A549 (cell line): ENCODE measurements at regions not wholly inside any gene's neighbourhood (a gene's known extent, or its start where the extent isn't known, plus 50 kb on each side); places are given as distances from the start of the nearest gene placed in this dataset.
"Not testable (repeated sequence)": the region's sequence is repeated elsewhere in the genome, so short reads cannot be mapped to it uniquely, and the experiment has no call there.

ENCODE experiments used
- ATAC-seq, 2 experiments: fragments of 200-7000 bp in 1 of 2; fragments of >200 bp in 1 of 2; cut with Nextera tagmentation in 1 of 2; cut with Tn5 transposase in 1 of 2; 3 replicates each; pipeline versions ENCODE4 v1.8.0 to v1.9.1; 2018 to 2020; ENCODE audit warnings: mild to moderate bottlenecking in 1 of 2, moderate library complexity in 1 of 2
- CTCF ChIA-PET: fragments of 300-600 bp; sonication (Branson Sonifier 250); formaldehyde crosslinking; extraction: SDS; loops from one replicate; lab custom pipeline; 2021; ENCODE audit warnings: antibody characterized with exemption, inconsistent platforms; lab: Yijun Ruan, JAX
- POLR2A ChIA-PET: fragments of 350-600 bp; formaldehyde crosslinking; extraction: SDS; loops from one replicate; lab custom pipeline; 2021; ENCODE audit warnings: antibody characterized with exemption, inconsistent platforms; lab: Yijun Ruan, JAX
- DNase-seq, 2 experiments: peaks; one replicate each; pipeline versions ENCODE4 v3.0.0 to v3.0.0-alpha.2; 2011 to 2016; ENCODE audit warnings: low read depth in 1 of 2, low spot score in 1 of 2
- FAIRE-seq: peaks from 2 replicates; lab custom pipeline; 2011; peaks lifted over from hg19 to GRCh38; lab: Jason Lieb, UNC
- H3K27ac ChIP-seq, 2 experiments: fragments of >200 bp; sonication (Bioruptor Twin); formaldehyde crosslinking; 3 replicates each; pipeline ENCODE4 v1.5.1; 2016 to 2017
- H3K4me1 ChIP-seq: fragments of >200 bp; sonication (Bioruptor Twin); formaldehyde crosslinking; 3 replicates; pipeline ENCODE4 v1.6.1; 2016
- H3K4me2 ChIP-seq: fragments of >200 bp; sonication (Bioruptor Twin); formaldehyde crosslinking; 3 replicates; pipeline ENCODE4 v1.6.1; 2016
- H3K4me3 ChIP-seq: fragments of >200 bp; sonication (Bioruptor Twin); formaldehyde crosslinking; 3 replicates; pipeline ENCODE4 v1.5.1; 2016
- H3K9me3 ChIP-seq: fragments of >200 bp; sonication (Bioruptor Twin); formaldehyde crosslinking; 3 replicates; pipeline ENCODE4 v1.6.1; 2016
- CBX8 ChIP-seq: fragments of 200-600 bp; sonication (generic); IDR thresholded peaks from 2 replicates; pipeline ENCODE4 v1.6.1; 2016
- CHD2 ChIP-seq: fragments of 150-350 bp; IDR thresholded peaks from 2 replicates; pipeline ENCODE4 v1.6.1; 2014; ENCODE audit warnings: low read length; ENCODE audit not compliant: partially characterized antibody
- CHD4 ChIP-seq: fragments of 200-600 bp; sonication (generic); IDR thresholded peaks from 2 replicates; pipeline ENCODE4 v1.6.1; 2016; ENCODE audit warnings: antibody characterized with exemption, mild to moderate bottlenecking, borderline replicate concordance
- EP300 ChIP-seq, 2 experiments: fragments of >200 bp; sonication (Bioruptor Twin); formaldehyde crosslinking; IDR thresholded peaks; 2 replicates in 1 of 2; 3 replicates in 1 of 2; pipeline ENCODE4 v1.6.1; 2016 to 2017
- FOSB ChIP-seq: fragments of 250-450 bp; sonication (Bioruptor Pico); IDR thresholded peaks from 2 replicates; pipeline ENCODE4 v1.5.0; 2020; ENCODE audit warnings: mild to moderate bottlenecking, moderate library complexity
- HDAC2 ChIP-seq: fragments of 200-600 bp; sonication (generic); IDR thresholded peaks from 2 replicates; pipeline ENCODE4 v1.6.1; 2016
- HEYL ChIP-seq: fragments of 250-450 bp; sonication (Bioruptor Pico); IDR thresholded peaks from 2 replicates; pipeline ENCODE4 v1.8.0; 2021; ENCODE audit warnings: mild to moderate bottlenecking, moderate library complexity
- KDM1A ChIP-seq: fragments of 200-600 bp; sonication (generic); IDR thresholded peaks from 2 replicates; pipeline ENCODE4 v1.6.1; 2016; ENCODE audit warnings: low read depth, mild to moderate bottlenecking
- MAZ ChIP-seq: fragments of 150-350 bp; IDR thresholded peaks from 2 replicates; pipeline ENCODE4 v1.6.1; 2014; ENCODE audit warnings: antibody characterized with exemption, low read depth, low read length, borderline replicate concordance
- POLR2A ChIP-seq: IDR thresholded peaks from 2 replicates; pipeline ENCODE4 v1.6.1; 2012; ENCODE audit warnings: mild to moderate bottlenecking, low read length
- RAD21 ChIP-seq, 2 experiments: fragments of >200 bp in 1 of 2; sonication (Bioruptor Twin) in 1 of 2; formaldehyde crosslinking in 1 of 2; IDR thresholded peaks in 1 of 2; conservative IDR thresholded peaks in 1 of 2; 2 replicates in 1 of 2; 3 replicates in 1 of 2; pipeline ENCODE4 v1.6.1; 2012 to 2018; ENCODE audit warnings: inconsistent platforms in 1 of 2
- RARB ChIP-seq: fragments of 250-450 bp; sonication (Bioruptor Pico); IDR thresholded peaks from 2 replicates; pipeline ENCODE4 v1.8.0; 2021; ENCODE audit warnings: mild to moderate bottlenecking, moderate library complexity
- RCOR1 ChIP-seq: fragments of 150-350 bp; IDR thresholded peaks from 2 replicates; pipeline ENCODE4 v1.6.1; 2014; ENCODE audit warnings: antibody characterized with exemption, low read length, low read depth
- RFX5 ChIP-seq: fragments of 450-650 bp; IDR thresholded peaks from 2 replicates; pipeline ENCODE4 v1.7.1; 2014; ENCODE audit warnings: antibody characterized with exemption, mild to moderate bottlenecking, moderate library complexity
- SMC3 ChIP-seq: fragments of >200 bp; sonication (Bioruptor Twin); formaldehyde crosslinking; IDR thresholded peaks from 3 replicates; pipeline ENCODE4 v1.6.1; 2018; ENCODE audit warnings: inconsistent platforms
- SREBF2 ChIP-seq: fragments of 450-650 bp; IDR thresholded peaks from 2 replicates; pipeline ENCODE4 v1.6.1; 2014; ENCODE audit warnings: mild to moderate bottlenecking, moderate library complexity
- ZSCAN20 ChIP-seq: fragments of 250-450 bp; sonication (Bioruptor Pico); IDR thresholded peaks from 2 replicates; pipeline ENCODE4 v1.8.0; 2022; ENCODE audit warnings: mild to moderate bottlenecking, moderate library complexity
- WGBS: methylation state at CpG from one replicate; pipeline ENCODE4 v1.1.6; 2017; ENCODE audit errors: missing lambda C conversion rate; 5-methylcytosine and 5-hydroxymethylcytosine counted together
- TF ChIP-seq, protein P1 (sequence below): IDR thresholded peaks from 2 replicates; pipeline ENCODE4 v1.6.1; 2012; ENCODE audit warnings: low read depth, borderline replicate concordance
- TF ChIP-seq, protein P2 (sequence below): fragments of 250-450 bp; sonication (Bioruptor Pico); IDR thresholded peaks from 2 replicates; pipeline ENCODE4 v1.5.0; 2021; ENCODE audit warnings: mild to moderate bottlenecking, moderate library complexity, borderline replicate concordance
- TF ChIP-seq, protein P3 (sequence below): IDR thresholded peaks from 2 replicates; pipeline ENCODE4 v1.6.1; 2012
- TF ChIP-seq, protein P4 (sequence below): fragments of 250-450 bp; sonication (Bioruptor Pico); IDR thresholded peaks from 2 replicates; pipeline ENCODE4 v1.5.0; 2020; ENCODE audit warnings: low read depth, mild to moderate bottlenecking, moderate library complexity
- TF ChIP-seq, protein P5 (sequence below): fragments of 450-650 bp; IDR thresholded peaks from 2 replicates; pipeline ENCODE4 v1.6.1; 2014; ENCODE audit warnings: antibody characterized with exemption
- TF ChIP-seq, protein P6 (sequence below): fragments of >200 bp; sonication (Bioruptor Twin); formaldehyde crosslinking; IDR thresholded peaks from 3 replicates; pipeline ENCODE4 v1.5.1; 2016

DNA sequence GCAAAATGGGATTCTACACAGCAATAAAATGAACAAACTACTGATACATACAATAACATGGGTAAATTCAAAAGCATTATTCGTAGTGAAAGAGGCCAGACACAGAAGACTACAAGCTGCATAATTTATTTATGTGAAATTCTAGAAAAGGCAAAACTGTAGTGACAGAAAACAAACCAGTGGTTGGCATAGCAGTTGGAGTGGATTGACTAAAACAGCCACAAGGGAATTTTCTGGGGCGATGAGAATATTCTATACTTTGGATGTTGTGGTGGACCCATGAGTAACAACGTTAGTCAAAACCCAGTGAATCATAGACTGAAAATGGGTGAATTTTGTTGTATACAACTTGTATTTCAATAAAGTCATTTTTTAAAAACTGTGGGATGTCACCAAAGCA is 63.2 kb upstream of the RPL38 start:
- CTCF ChIA-PET = interaction anchor here (1.2 kb wide), 1 partner anchor 11 kb away, joined by 3 read pairs; no protein-coding TSS in a partner anchor
- FAIRE-seq = no peak

DNA sequence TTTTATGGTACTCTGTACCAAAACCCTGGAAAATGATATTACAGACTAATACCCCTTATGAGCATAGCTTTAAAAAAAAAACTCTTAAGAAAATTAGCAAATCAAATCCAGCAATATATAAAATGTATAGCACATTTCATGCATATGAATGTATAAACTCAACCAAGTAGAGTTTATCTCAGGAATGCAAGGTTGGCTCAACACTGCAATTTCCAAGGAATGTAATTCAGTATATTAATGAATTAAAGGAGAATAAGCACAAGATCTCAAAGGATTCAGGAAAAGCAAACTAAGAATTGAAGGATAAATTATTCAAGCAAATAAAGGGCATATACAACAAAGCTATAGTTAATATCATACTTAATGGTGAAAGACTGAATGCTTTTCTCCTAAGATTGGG is 61.9 kb upstream of the RPL38 start:
- TF ChIP-seq EP300 (IDR thresholded peaks at IDR 0.05) (no peak), KDM1A (no peak), RFX5 (no peak), RAD21 (conservative IDR thresholded peaks at IDR 0.05 in 1 of 2, IDR thresholded peaks at IDR 0.05 in 1 of 2) (no peak)
- TF ChIP-seq, protein P1, sequence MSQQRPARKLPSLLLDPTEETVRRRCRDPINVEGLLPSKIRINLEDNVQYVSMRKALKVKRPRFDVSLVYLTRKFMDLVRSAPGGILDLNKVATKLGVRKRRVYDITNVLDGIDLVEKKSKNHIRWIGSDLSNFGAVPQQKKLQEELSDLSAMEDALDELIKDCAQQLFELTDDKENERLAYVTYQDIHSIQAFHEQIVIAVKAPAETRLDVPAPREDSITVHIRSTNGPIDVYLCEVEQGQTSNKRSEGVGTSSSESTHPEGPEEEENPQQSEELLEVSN = no peak
- TF ChIP-seq, protein P2, sequence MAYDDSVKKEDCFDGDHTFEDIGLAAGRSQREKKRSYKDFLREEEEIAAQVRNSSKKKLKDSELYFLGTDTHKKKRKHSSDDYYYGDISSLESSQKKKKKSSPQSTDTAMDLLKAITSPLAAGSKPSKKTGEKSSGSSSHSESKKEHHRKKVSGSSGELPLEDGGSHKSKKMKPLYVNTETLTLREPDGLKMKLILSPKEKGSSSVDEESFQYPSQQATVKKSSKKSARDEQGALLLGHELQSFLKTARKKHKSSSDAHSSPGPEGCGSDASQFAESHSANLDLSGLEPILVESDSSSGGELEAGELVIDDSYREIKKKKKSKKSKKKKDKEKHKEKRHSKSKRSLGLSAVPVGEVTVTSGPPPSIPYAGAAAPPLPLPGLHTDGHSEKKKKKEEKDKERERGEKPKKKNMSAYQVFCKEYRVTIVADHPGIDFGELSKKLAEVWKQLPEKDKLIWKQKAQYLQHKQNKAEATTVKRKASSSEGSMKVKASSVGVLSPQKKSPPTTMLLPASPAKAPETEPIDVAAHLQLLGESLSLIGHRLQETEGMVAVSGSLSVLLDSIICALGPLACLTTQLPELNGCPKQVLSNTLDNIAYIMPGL (CRISPR knock-in tag) = no peak
- CTCF ChIA-PET = interaction anchor here (1.9 kb wide), 1 partner anchor 51 kb away, joined by 6 read pairs; no protein-coding TSS in a partner anchor
- POLR2A ChIA-PET = no interaction called here
- peaks cover 76% of the 10 kb centered on the region for H3K9me3 ChIP-seq
- ATAC-seq (no peak), FAIRE-seq (no peak), DNase-seq (no peak)
- no peak overlapping the region for H3K4me3 ChIP-seq
- H3K27ac ChIP-seq = no peak overlapping the region
- H3K4me2 ChIP-seq = no peak overlapping the region
- no peaks in the 10 kb centered on the region for H3K4me1 ChIP-seq

More for the DNA sequence above, 63.2 kb upstream of the RPL38 start:
- DNase-seq = no peak
- Histone ChIP-seq H3K27ac (no peak overlapping the region), H3K4me1 (no peaks in the 10 kb centered on the region), H3K4me3 (no peak overlapping the region), H3K9me3 (peaks cover 69% of the 10 kb centered on the region), H3K4me2 (no peak overlapping the region)
- WGBS = 13% methylated on average over 3 of the region's 3 CpGs
- TF ChIP-seq SREBF2 (no peak), RCOR1 (no peak), FOSB (CRISPR knock-in tag) (no peak), CBX8 (no peak), HEYL (no peak), CHD2 (no peak), CHD4 (no peak), SMC3 (no peak), RARB (CRISPR knock-in tag) (no peak), HDAC2 (no peak), POLR2A (no peak), ZSCAN20 (no peak), MAZ (no peak)
- TF ChIP-seq, protein P3, sequence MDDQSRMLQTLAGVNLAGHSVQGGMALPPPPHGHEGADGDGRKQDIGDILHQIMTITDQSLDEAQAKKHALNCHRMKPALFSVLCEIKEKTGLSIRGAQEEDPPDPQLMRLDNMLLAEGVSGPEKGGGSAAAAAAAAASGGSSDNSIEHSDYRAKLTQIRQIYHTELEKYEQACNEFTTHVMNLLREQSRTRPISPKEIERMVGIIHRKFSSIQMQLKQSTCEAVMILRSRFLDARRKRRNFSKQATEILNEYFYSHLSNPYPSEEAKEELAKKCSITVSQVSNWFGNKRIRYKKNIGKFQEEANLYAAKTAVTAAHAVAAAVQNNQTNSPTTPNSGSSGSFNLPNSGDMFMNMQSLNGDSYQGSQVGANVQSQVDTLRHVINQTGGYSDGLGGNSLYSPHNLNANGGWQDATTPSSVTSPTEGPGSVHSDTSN = no peak
- TF ChIP-seq, protein P4, sequence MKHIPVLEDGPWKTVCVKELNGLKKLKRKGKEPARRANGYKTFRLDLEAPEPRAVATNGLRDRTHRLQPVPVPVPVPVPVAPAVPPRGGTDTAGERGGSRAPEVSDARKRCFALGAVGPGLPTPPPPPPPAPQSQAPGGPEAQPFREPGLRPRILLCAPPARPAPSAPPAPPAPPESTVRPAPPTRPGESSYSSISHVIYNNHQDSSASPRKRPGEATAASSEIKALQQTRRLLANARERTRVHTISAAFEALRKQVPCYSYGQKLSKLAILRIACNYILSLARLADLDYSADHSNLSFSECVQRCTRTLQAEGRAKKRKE (CRISPR knock-in tag) = no peak
- TF ChIP-seq, protein P1 = no peak
- TF ChIP-seq, protein P5, sequence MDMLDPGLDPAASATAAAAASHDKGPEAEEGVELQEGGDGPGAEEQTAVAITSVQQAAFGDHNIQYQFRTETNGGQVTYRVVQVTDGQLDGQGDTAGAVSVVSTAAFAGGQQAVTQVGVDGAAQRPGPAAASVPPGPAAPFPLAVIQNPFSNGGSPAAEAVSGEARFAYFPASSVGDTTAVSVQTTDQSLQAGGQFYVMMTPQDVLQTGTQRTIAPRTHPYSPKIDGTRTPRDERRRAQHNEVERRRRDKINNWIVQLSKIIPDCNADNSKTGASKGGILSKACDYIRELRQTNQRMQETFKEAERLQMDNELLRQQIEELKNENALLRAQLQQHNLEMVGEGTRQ = no peak
- TF ChIP-seq, protein P6, sequence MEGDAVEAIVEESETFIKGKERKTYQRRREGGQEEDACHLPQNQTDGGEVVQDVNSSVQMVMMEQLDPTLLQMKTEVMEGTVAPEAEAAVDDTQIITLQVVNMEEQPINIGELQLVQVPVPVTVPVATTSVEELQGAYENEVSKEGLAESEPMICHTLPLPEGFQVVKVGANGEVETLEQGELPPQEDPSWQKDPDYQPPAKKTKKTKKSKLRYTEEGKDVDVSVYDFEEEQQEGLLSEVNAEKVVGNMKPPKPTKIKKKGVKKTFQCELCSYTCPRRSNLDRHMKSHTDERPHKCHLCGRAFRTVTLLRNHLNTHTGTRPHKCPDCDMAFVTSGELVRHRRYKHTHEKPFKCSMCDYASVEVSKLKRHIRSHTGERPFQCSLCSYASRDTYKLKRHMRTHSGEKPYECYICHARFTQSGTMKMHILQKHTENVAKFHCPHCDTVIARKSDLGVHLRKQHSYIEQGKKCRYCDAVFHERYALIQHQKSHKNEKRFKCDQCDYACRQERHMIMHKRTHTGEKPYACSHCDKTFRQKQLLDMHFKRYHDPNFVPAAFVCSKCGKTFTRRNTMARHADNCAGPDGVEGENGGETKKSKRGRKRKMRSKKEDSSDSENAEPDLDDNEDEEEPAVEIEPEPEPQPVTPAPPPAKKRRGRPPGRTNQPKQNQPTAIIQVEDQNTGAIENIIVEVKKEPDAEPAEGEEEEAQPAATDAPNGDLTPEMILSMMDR = no peak
- POLR2A ChIA-PET = no interaction called here
- no peak for ATAC-seq

DNA sequence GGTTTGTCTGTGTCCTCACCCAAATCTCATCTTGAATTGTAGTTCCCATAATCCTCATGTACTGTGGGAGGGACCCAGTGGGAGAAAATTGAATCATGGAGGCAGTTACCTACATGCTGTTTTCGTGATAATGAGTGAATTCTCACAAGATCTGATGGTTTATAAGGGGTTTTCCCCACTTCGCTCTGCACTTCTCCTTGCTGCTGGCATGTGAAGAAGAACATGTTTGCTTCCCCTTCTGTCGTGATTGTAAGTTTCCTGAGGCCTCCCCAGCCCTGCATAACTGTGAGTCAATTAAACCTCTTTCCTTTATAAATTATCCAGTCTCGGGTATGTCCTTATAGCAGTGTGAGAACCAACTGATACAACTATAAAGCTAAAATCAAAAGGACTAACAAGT is 60.2 kb upstream of the RPL38 start:
- ATAC-seq, POLR2A ChIA-PET, H3K27ac ChIP-seq, FAIRE-seq, H3K4me3 ChIP-seq, H3K4me2 ChIP-seq, DNase-seq, H3K4me1 ChIP-seq: not testable (repeated sequence)
- CTCF ChIA-PET = interaction anchor here (1.5 kb wide), 1 partner anchor 34 kb away, joined by 4 read pairs; no protein-coding TSS in a partner anchor
- WGBS = 4% methylated on average over 4 of the region's 4 CpGs
- H3K9me3 ChIP-seq = peaks cover 70% of the 10 kb centered on the region
